ENCODE measurements at regions not wholly inside any gene's neighbourhood (a gene's known extent, or its start where the extent isn't known, plus 50 kb on each side); places are given as distances from the start of the nearest gene placed in this dataset.

GRCh38 chr17:54807331-54807730 lies 93.3 kb upstream of the TOM1L1 start:
- TF ChIP-seq CTCF (IDR thresholded peaks at IDR 0.05) (no peak), EP300 (IDR thresholded peaks at IDR 0.05) (no peak), POLR2AphosphoS5 (IDR thresholded peaks at IDR 0.05) (no peak), POLR2A (IDR thresholded peaks at IDR 0.05) (no peak)
- Histone ChIP-seq H3K36me3 (no peaks in the 10 kb centered on the region), H3K4me3 (no peak overlapping the region), H3K27me3 (no peaks in the 10 kb centered on the region), H3K27ac (no peak overlapping the region), H3K4me1 (no peaks in the 10 kb centered on the region), H3K9me3 (no peaks in the 10 kb centered on the region)
- no peak for DNase-seq
- 74 to 92% (median 88%) methylated on average over 2 of the region's 2 CpGs for WGBS, 5 donors
- intact Hi-C loops (cut with DNase I; ENCODE audit: low total_unique reads) = no loop called here

- TF ChIP-seq POLR2AphosphoS5 (IDR thresholded peaks at IDR 0.05) (no peak), EP300 (IDR thresholded peaks at IDR 0.05) (no peak), POLR2A (IDR thresholded peaks at IDR 0.05) (no peak), CTCF (IDR thresholded peaks at IDR 0.05) (no peak)
- Histone ChIP-seq H3K9me3 (peaks cover 0 to 6% (median 0%) of the 10 kb centered on the region in 4 donors), H3K27ac (no peak overlapping the region), H3K4me1 (no peaks in the 10 kb centered on the region), H3K27me3 (no peaks in the 10 kb centered on the region), H3K4me3 (no peak overlapping the region), H3K36me3 (no peaks in the 10 kb centered on the region)
- intact Hi-C loops (cut with DNase I; ENCODE audit: low total_unique reads) = no loop called here
- WGBS, 5 donors = 83 to 100% (median 95%) methylated on average over 1 of the region's 1 CpG
- no peak for DNase-seq
These were observed 86.8 kb upstream of the TOM1L1 start for GRCh38 chr17:54813896-54814295.

- no peaks in the 10 kb centered on the region for H3K4me1 ChIP-seq
- H3K4me3 ChIP-seq = no peak overlapping the region
- H3K27me3 ChIP-seq = no peaks in the 10 kb centered on the region
- no peak for DNase-seq
- no peaks in the 10 kb centered on the region for H3K36me3 ChIP-seq
- no peak for TF ChIP-seq CTCF (IDR thresholded peaks at IDR 0.05)
- TF ChIP-seq POLR2AphosphoS5 (IDR thresholded peaks at IDR 0.05) = no peak
- TF ChIP-seq POLR2A (IDR thresholded peaks at IDR 0.05) = no peak
- TF ChIP-seq EP300 (IDR thresholded peaks at IDR 0.05) = no peak
- intact Hi-C loops (cut with DNase I; ENCODE audit: low total_unique reads) = no loop called here
- peaks cover 0 to 6% (median 0%) of the 10 kb centered on the region in 4 donors for H3K9me3 ChIP-seq
- WGBS, 5 donors = 60 to 79% (median 74%) methylated on average over 3 of the region's 3 CpGs
- H3K27ac ChIP-seq = no peak overlapping the region
These were observed 86.3 kb upstream of the TOM1L1 start for GRCh38 chr17:54814371-54814770.

- 43 to 77% (median 45%) methylated on average over 3 of the region's 3 CpGs for WGBS, 5 donors
- intact Hi-C loops (cut with DNase I; ENCODE audit: low total_unique reads) = no loop called here
- TF ChIP-seq EP300 (IDR thresholded peaks at IDR 0.05) (no peak), POLR2A (IDR thresholded peaks at IDR 0.05) (no peak), CTCF (IDR thresholded peaks at IDR 0.05) (no peak), POLR2AphosphoS5 (IDR thresholded peaks at IDR 0.05) (no peak)
- Histone ChIP-seq H3K4me3 (no peak overlapping the region), H3K4me1 (no peaks in the 10 kb centered on the region), H3K36me3 (no peaks in the 10 kb centered on the region), H3K27ac (no peak overlapping the region), H3K9me3 (peaks cover 0 to 13% (median 9%) of the 10 kb centered on the region in 4 donors), H3K27me3 (peaks cover 0 to 5% (median 0%) of the 10 kb centered on the region in 3 donors)
- DNase-seq = no peak
These were observed 66.6 kb upstream of the TOM1L1 start for GRCh38 chr17:54834086-54834485.

Measured in stomach (tissue), 8 donors.